NCI-H2107 treated with DMSO at 0.1 percent for 48 hours (cell line): ENCODE measurements at regions not wholly inside any gene's neighbourhood (a gene's known extent, or its start where the extent isn't known, plus 50 kb on each side); places are given as distances from the start of the nearest gene placed in this dataset.

Source experiments
- DNase-seq: peaks from one replicate; lab custom pipeline; 2025; ENCODE audit not compliant: unreplicated experiment; lab: John Stamatoyannopoulos, UW

- DNase-seq = peak; percentile 64
Observed at GRCh38 chr12:98126637-98127335, 388.6 kb upstream of the TMPO start.

GRCh38 chr12:98127336-98127679 lies 388.1 kb upstream of the TMPO start:
- DNase-seq = no peak

GRCh38 chr12:98127854-98128253 lies 387.5 kb upstream of the TMPO start:
- no peak for DNase-seq

GRCh38 chr12:98136544-98136943 lies 378.8 kb upstream of the TMPO start:
- no peak for DNase-seq

- DNase-seq = no peak
Observed at GRCh38 chr12:98137278-98137677, 378.1 kb upstream of the TMPO start.

GRCh38 chr12:98144953-98145352 lies 370.4 kb upstream of the TMPO start:
- no peak for DNase-seq

- no peak for DNase-seq
Observed at GRCh38 chr12:98146043-98146442, 369.3 kb upstream of the TMPO start.

- DNase-seq = no peak
Observed at GRCh38 chr12:98146487-98146886, 368.9 kb upstream of the TMPO start.

- no peak for DNase-seq
Observed at GRCh38 chr12:98149270-98149669, 366.1 kb upstream of the TMPO start.

GRCh38 chr12:98149691-98150210 lies 365.6 kb upstream of the TMPO start:
- DNase-seq = no peak

GRCh38 chr12:98151105-98151590 lies 364.2 kb upstream of the TMPO start:
- DNase-seq = no peak

GRCh38 chr12:98151984-98152383 lies 363.4 kb upstream of the TMPO start:
- no peak for DNase-seq

- peak; percentile 92 for DNase-seq
Observed at GRCh38 chr12:98154850-98155249, 360.5 kb upstream of the TMPO start.

GRCh38 chr12:98156697-98157096 lies 358.7 kb upstream of the TMPO start:
- DNase-seq = peak; percentile 44

- no peak for DNase-seq
Observed at GRCh38 chr12:98162906-98163678, 352.3 kb upstream of the TMPO start.

- no peak for DNase-seq
Observed at GRCh38 chr12:98172304-98172703, 343.1 kb upstream of the TMPO start.

- DNase-seq = no peak
Observed at GRCh38 chr12:98172801-98173200, 342.6 kb upstream of the TMPO start.

GRCh38 chr12:98173773-98174427 lies 341.5 kb upstream of the TMPO start:
- no peak for DNase-seq

GRCh38 chr12:98174428-98174809 lies 341.0 kb upstream of the TMPO start:
- DNase-seq = no peak

GRCh38 chr12:98178126-98178525 lies 337.3 kb upstream of the TMPO start:
- DNase-seq = no peak

- DNase-seq = no peak
Observed at GRCh38 chr12:98179151-98179550, 336.2 kb upstream of the TMPO start.

- DNase-seq = no peak
Observed at GRCh38 chr12:98180603-98181002, 334.8 kb upstream of the TMPO start.
